Natural killer cell (primary cell): ENCODE measurements at regions not wholly inside any gene's neighbourhood (a gene's known extent, or its start where the extent isn't known, plus 50 kb on each side); places are given as distances from the start of the nearest gene placed in this dataset.

Experiments
- ATAC-seq, 3 donors: fragments of 150-1000 bp in 2 of 3; fragments of 200-7000 bp in 1 of 3; cut with Tn5 transposase; 1 replicate in 1 of 3; 2 replicates in 2 of 3; pipeline ENCODE4 v1.10.0; 2021; ENCODE audit warnings: mild to moderate bottlenecking in 2 of 3, moderate library complexity in 2 of 3
- DNase-seq, 2 donors: peaks; one replicate each; pipeline versions ENCODE4 v3.0.0 to v3.0.0-alpha.2; 2013 to 2021; ENCODE audit warnings: mixed read lengths in 1 of 2
- H3K27ac ChIP-seq: one replicate; pipeline ENCODE4 v1.5.1; 2013; ENCODE audit warnings: mild to moderate bottlenecking, low read length
- H3K27me3 ChIP-seq: one replicate; pipeline ENCODE4 v1.6.1; 2013; ENCODE audit warnings: low read length; ENCODE audit not compliant: control insufficient read depth, insufficient read depth
- H3K36me3 ChIP-seq: one replicate; pipeline ENCODE4 v1.6.1; 2013; ENCODE audit warnings: low read length; ENCODE audit not compliant: control insufficient read depth, insufficient read depth
- H3K4me1 ChIP-seq: one replicate; pipeline ENCODE4 v1.6.1; 2013; ENCODE audit warnings: low read length; ENCODE audit not compliant: control insufficient read depth, insufficient read depth
- H3K4me3 ChIP-seq: one replicate; pipeline ENCODE4 v1.5.1; 2013; ENCODE audit warnings: low read length
- H3K9me3 ChIP-seq: one replicate; pipeline ENCODE4 v1.6.1; 2013; ENCODE audit warnings: low read length; ENCODE audit not compliant: control insufficient read depth, insufficient read depth
- H3K27ac Mint-ChIP-seq, 2 donors: one replicate each; pipeline ENCODE4 v1.8.0; 2022; ENCODE audit warnings: mild to moderate bottlenecking in 2 of 2, mixed read lengths in 2 of 2, moderate library complexity in 1 of 2
- H3K27me3 Mint-ChIP-seq, 2 donors: one replicate each; pipeline ENCODE4 v1.8.0; 2022; ENCODE audit warnings: low read depth in 2 of 2, mixed read lengths in 2 of 2
- H3K36me3 Mint-ChIP-seq: one replicate; pipeline ENCODE4 v1.8.0; 2022; ENCODE audit warnings: mixed read lengths
- H3K4me1 Mint-ChIP-seq, 2 donors: one replicate each; pipeline ENCODE4 v1.8.0; 2022; ENCODE audit warnings: mixed read lengths in 2 of 2
- H3K4me3 Mint-ChIP-seq: one replicate; pipeline ENCODE4 v1.8.0; 2022; ENCODE audit warnings: mild to moderate bottlenecking, moderate library complexity, mixed read lengths
- H3K9me3 Mint-ChIP-seq, 2 donors: one replicate each; pipeline ENCODE4 v1.8.0; 2022; ENCODE audit warnings: mixed read lengths in 2 of 2
- WGBS: methylation state at CpG from one replicate; pipeline ENCODE4 v1.1.7; 2013; ENCODE audit warnings: missing lambda C conversion rate; ENCODE audit not compliant: insufficient coverage; 5-methylcytosine and 5-hydroxymethylcytosine counted together
- intact Hi-C: fragments of 100-400 bp; cut with micrococcal nuclease; formaldehyde crosslinking; loops from one replicate; pipeline ENCODE4 v1.14.2; 2022
- TF ChIP-seq, protein P1 (sequence below): fragments of 200-600 bp; IDR thresholded peaks from one replicate; pipeline ENCODE4 v1.8.0; 2022; ENCODE audit warnings: antibody characterized with exemption

- ATAC-seq: no peak
- no peaks in the 10 kb centered on the region for H3K27me3 ChIP-seq
- H3K36me3 Mint-ChIP-seq: no peaks in the 10 kb centered on the region
- no peaks in the 10 kb centered on the region for H3K4me1 ChIP-seq
- WGBS: 11% methylated on average over 3 of the region's 3 CpGs
- no peaks in the 10 kb centered on the region for H3K36me3 ChIP-seq
- no peak overlapping the region for H3K4me3 ChIP-seq
- no peak for DNase-seq
- no peaks in the 10 kb centered on the region for H3K4me1 Mint-ChIP-seq
- no peak overlapping the region for H3K27ac ChIP-seq
- H3K9me3 Mint-ChIP-seq: peaks cover 9 to 14% of the 10 kb centered on the region in 2 donors
- H3K27ac Mint-ChIP-seq: no peak overlapping the region
- peaks cover 12% of the 10 kb centered on the region for H3K9me3 ChIP-seq
- intact Hi-C loops: no loop called here
- no peak overlapping the region for H3K4me3 Mint-ChIP-seq
- TF ChIP-seq, protein P1, sequence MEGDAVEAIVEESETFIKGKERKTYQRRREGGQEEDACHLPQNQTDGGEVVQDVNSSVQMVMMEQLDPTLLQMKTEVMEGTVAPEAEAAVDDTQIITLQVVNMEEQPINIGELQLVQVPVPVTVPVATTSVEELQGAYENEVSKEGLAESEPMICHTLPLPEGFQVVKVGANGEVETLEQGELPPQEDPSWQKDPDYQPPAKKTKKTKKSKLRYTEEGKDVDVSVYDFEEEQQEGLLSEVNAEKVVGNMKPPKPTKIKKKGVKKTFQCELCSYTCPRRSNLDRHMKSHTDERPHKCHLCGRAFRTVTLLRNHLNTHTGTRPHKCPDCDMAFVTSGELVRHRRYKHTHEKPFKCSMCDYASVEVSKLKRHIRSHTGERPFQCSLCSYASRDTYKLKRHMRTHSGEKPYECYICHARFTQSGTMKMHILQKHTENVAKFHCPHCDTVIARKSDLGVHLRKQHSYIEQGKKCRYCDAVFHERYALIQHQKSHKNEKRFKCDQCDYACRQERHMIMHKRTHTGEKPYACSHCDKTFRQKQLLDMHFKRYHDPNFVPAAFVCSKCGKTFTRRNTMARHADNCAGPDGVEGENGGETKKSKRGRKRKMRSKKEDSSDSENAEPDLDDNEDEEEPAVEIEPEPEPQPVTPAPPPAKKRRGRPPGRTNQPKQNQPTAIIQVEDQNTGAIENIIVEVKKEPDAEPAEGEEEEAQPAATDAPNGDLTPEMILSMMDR: no peak
- H3K27me3 Mint-ChIP-seq: no peaks in the 10 kb centered on the region
These were observed 1891.6 kb upstream of the PCDH20 start for GRCh38 chr13:63307228-63307627.

DNA sequence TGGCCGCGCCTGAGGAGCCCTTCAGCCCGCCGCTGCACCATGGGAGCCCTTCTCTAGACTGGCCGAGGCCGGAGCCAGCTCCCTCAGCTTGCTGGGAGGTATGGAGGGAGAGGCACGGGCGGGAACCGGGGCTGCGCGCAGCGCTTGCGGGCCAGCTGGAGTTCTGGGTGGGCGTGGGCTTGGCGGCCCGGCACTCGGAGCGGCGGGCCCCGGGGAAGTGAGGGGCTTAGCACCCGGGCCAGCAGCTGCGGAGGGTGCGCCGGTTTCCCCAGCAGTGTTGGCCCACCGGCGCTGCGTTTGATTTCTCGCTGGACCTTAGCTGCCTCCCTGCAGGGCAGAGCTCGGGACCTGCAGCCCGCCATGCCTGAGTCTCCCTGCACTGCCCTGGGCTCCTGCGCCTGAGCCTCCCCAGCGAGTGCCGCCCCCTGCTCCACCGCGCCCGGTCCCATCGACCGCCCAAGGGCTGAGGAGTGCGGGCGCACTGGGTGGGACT, 1890.0 kb upstream of the PCDH20 start:
- H3K27ac ChIP-seq: no peak overlapping the region
- H3K36me3 ChIP-seq: no peaks in the 10 kb centered on the region
- Mint-ChIP-seq H3K9me3 (peaks cover 9 to 12% of the 10 kb centered on the region in 2 donors), H3K27ac (no peak overlapping the region), H3K36me3 (no peaks in the 10 kb centered on the region), H3K4me3 (no peak overlapping the region), H3K27me3 (no peaks in the 10 kb centered on the region), H3K4me1 (no peaks in the 10 kb centered on the region)
- H3K9me3 ChIP-seq: peaks cover 9% of the 10 kb centered on the region
- no peak for DNase-seq
- no peaks in the 10 kb centered on the region for H3K27me3 ChIP-seq
- no peak overlapping the region for H3K4me3 ChIP-seq
- no peak for ATAC-seq
- intact Hi-C loops: no loop called here
- TF ChIP-seq, protein P1: no peak
- H3K4me1 ChIP-seq: no peaks in the 10 kb centered on the region
- WGBS: 96% methylated on average over 40 of the region's 40 CpGs

DNA sequence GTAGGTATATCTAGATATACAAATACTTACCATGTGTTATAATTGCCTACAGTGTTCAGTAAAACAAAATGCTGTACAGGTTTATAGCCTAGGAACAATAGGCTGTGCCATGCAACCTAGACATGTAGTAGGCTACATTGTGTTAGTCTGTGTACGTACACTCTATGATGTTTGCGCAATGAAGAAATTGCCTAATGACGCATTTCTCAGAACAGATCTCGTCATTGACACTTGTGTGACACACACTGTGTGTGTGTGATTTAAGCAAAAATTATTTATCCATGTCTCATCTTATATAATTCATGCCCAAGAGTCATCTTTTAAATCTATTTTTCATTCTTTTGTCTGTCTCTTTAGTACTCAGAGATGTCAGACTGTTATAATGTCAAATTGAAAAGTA, 1888.8 kb upstream of the PCDH20 start:
- WGBS: 100% methylated on average over 2 of the region's 4 CpGs
- TF ChIP-seq, protein P1: no peak
- H3K9me3 ChIP-seq: peaks cover 9% of the 10 kb centered on the region
- H3K4me1 Mint-ChIP-seq: no peaks in the 10 kb centered on the region
- no peak overlapping the region for H3K27ac ChIP-seq
- ATAC-seq (no peak), DNase-seq (no peak)
- no peaks in the 10 kb centered on the region for H3K36me3 ChIP-seq
- no peak overlapping the region for H3K4me3 Mint-ChIP-seq
- no peaks in the 10 kb centered on the region for H3K36me3 Mint-ChIP-seq
- intact Hi-C loops: no loop called here
- H3K27me3 Mint-ChIP-seq: no peaks in the 10 kb centered on the region
- H3K4me1 ChIP-seq: no peaks in the 10 kb centered on the region
- H3K27me3 ChIP-seq: no peaks in the 10 kb centered on the region
- peaks cover 12% of the 10 kb centered on the region in 2 donors for H3K9me3 Mint-ChIP-seq
- H3K27ac Mint-ChIP-seq: no peak overlapping the region
- no peak overlapping the region for H3K4me3 ChIP-seq

GRCh38 chr13:63299866-63300394, 1884.3 kb upstream of the PCDH20 start:
- no peak for ATAC-seq
- Mint-ChIP-seq H3K4me1 (no peaks in the 10 kb centered on the region), H3K27ac (no peak overlapping the region), H3K4me3 (no peak overlapping the region), H3K27me3 (no peaks in the 10 kb centered on the region), H3K9me3 (peaks cover 7 to 13% of the 10 kb centered on the region in 2 donors), H3K36me3 (peaks cover 7% of the 10 kb centered on the region)
- no peak for DNase-seq
- TF ChIP-seq, protein P1: no peak
- no peaks in the 10 kb centered on the region for H3K4me1 ChIP-seq
- H3K27me3 ChIP-seq: no peaks in the 10 kb centered on the region
- no peaks in the 10 kb centered on the region for H3K36me3 ChIP-seq
- no peak overlapping the region for H3K27ac ChIP-seq
- H3K9me3 ChIP-seq: peaks cover 5% of the 10 kb centered on the region
- H3K4me3 ChIP-seq: no peak overlapping the region
- intact Hi-C loops: no loop called here
- WGBS: 100% methylated on average over 2 of the region's 3 CpGs
